ENCODE measurements at regions not wholly inside any gene's neighbourhood (a gene's known extent, or its start where the extent isn't known, plus 50 kb on each side); places are given as distances from the start of the nearest gene placed in this dataset.

GRCh38 chr12:43288671-43289425 is 263.2 kb downstream of the ADAMTS20 start:
- no peak for DNase-seq (ENCODE audit: low read depth, low spot score)
- Histone ChIP-seq H3K9ac (ENCODE audit: low read length) (no peak overlapping the region), H3K9me2 (ENCODE audit: insufficient read depth) (no peaks in the 10 kb centered on the region), H3K27me3 (ENCODE audit: insufficient read depth, low read length) (no peaks in the 10 kb centered on the region), H3K4me3 (replicated peaks in 1 of 2; ENCODE audit: low read depth in 1 of 2, low read length in 2 of 2) (no peak overlapping the region), H2AFZ (ENCODE audit: low read depth, low read length, poor library complexity, severe bottlenecking) (no peak overlapping the region), H3K79me2 (ENCODE audit: insufficient read depth, low read length) (no peaks in the 10 kb centered on the region), H4K20me1 (ENCODE audit: insufficient read depth) (no peaks in the 10 kb centered on the region), H3K27ac (ENCODE audit: low read depth, low read length) (no peak overlapping the region), H3K36me3 (ENCODE audit: control insufficient read depth in 1 of 2, insufficient read depth in 2 of 2, low read length in 2 of 2) (no peaks in the 10 kb centered on the region), H3K9me3 (ENCODE audit: control insufficient read depth in 1 of 2, insufficient read depth in 1 of 2, low read depth in 1 of 2, low read length in 2 of 2) (no peaks in the 10 kb centered on the region), H3K4me2 (ENCODE audit: low read length) (no peak overlapping the region), H3K4me1 (ENCODE audit: control insufficient read depth in 1 of 2, insufficient read depth in 2 of 2, low read length in 2 of 2) (no peaks in the 10 kb centered on the region)
- no peak for ATAC-seq
- ChIA-PET RAD21 (ENCODE audit: low non-redundant PET in 1 of 2, low total read pairs in 2 of 2, uncharacterized antibody in 2 of 2, unreplicated experiment in 2 of 2) (no interaction called here), POLR2A (no interaction called here), CTCF (no interaction called here)
- intact Hi-C loops (cut with micrococcal nuclease): no loop called here
- BruUV-seq (replicated peaks): no TSS peak
- TF ChIP-seq, protein P1, sequence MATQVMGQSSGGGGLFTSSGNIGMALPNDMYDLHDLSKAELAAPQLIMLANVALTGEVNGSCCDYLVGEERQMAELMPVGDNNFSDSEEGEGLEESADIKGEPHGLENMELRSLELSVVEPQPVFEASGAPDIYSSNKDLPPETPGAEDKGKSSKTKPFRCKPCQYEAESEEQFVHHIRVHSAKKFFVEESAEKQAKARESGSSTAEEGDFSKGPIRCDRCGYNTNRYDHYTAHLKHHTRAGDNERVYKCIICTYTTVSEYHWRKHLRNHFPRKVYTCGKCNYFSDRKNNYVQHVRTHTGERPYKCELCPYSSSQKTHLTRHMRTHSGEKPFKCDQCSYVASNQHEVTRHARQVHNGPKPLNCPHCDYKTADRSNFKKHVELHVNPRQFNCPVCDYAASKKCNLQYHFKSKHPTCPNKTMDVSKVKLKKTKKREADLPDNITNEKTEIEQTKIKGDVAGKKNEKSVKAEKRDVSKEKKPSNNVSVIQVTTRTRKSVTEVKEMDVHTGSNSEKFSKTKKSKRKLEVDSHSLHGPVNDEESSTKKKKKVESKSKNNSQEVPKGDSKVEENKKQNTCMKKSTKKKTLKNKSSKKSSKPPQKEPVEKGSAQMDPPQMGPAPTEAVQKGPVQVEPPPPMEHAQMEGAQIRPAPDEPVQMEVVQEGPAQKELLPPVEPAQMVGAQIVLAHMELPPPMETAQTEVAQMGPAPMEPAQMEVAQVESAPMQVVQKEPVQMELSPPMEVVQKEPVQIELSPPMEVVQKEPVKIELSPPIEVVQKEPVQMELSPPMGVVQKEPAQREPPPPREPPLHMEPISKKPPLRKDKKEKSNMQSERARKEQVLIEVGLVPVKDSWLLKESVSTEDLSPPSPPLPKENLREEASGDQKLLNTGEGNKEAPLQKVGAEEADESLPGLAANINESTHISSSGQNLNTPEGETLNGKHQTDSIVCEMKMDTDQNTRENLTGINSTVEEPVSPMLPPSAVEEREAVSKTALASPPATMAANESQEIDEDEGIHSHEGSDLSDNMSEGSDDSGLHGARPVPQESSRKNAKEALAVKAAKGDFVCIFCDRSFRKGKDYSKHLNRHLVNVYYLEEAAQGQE (IDR thresholded peaks at IDR 0.05; ENCODE audit: low read depth): no peak
- TF ChIP-seq ELF1 (IDR thresholded peaks at IDR 0.05; ENCODE audit: borderline replicate concordance, low read depth) (no peak), MAX (IDR thresholded peaks at IDR 0.05) (no peak), SIN3A (IDR thresholded peaks at IDR 0.05; ENCODE audit: low read depth) (no peak), ZFX (IDR thresholded peaks at IDR 0.05) (no peak), RAD21 (IDR thresholded peaks at IDR 0.05; ENCODE audit: low read depth) (no peak), POLR2A (IDR thresholded peaks at IDR 0.05; ENCODE audit: borderline replicate concordance, extremely low read depth, insufficient read depth, insufficient read length) (no peak), EZH2phosphoT487 (IDR thresholded peaks at IDR 0.05; ENCODE audit: borderline replicate concordance) (no peak), SRF (IDR thresholded peaks at IDR 0.05; ENCODE audit: low read depth) (no peak), ZNF274 (IDR thresholded peaks at IDR 0.05; ENCODE audit: low read depth, low read length) (no peak), SP1 (IDR thresholded peaks at IDR 0.05; ENCODE audit: low read depth) (no peak), CTCF (IDR thresholded peaks at IDR 0.05 in 2 of 3, conservative IDR thresholded peaks at IDR 0.05 in 1 of 3; ENCODE audit: borderline replicate concordance in 1 of 3, insufficient read depth in 1 of 3, low read depth in 2 of 3, low read length in 2 of 3) (no peak), EGR1 (IDR thresholded peaks at IDR 0.05; ENCODE audit: low read depth) (no peak), JUND (IDR thresholded peaks at IDR 0.05) (no peak), YY1 (IDR thresholded peaks at IDR 0.05; ENCODE audit: extremely low read depth, insufficient replicate concordance, low read depth, low read length) (no peak)
- TF ChIP-seq, protein P2, sequence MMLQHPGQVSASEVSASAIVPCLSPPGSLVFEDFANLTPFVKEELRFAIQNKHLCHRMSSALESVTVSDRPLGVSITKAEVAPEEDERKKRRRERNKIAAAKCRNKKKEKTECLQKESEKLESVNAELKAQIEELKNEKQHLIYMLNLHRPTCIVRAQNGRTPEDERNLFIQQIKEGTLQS (IDR thresholded peaks at IDR 0.05): no peak
- TF ChIP-seq, protein P3, sequence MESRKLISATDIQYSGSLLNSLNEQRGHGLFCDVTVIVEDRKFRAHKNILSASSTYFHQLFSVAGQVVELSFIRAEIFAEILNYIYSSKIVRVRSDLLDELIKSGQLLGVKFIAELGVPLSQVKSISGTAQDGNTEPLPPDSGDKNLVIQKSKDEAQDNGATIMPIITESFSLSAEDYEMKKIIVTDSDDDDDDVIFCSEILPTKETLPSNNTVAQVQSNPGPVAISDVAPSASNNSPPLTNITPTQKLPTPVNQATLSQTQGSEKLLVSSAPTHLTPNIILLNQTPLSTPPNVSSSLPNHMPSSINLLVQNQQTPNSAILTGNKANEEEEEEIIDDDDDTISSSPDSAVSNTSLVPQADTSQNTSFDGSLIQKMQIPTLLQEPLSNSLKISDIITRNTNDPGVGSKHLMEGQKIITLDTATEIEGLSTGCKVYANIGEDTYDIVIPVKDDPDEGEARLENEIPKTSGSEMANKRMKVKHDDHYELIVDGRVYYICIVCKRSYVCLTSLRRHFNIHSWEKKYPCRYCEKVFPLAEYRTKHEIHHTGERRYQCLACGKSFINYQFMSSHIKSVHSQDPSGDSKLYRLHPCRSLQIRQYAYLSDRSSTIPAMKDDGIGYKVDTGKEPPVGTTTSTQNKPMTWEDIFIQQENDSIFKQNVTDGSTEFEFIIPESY (IDR thresholded peaks at IDR 0.05; ENCODE audit: extremely low read depth, insufficient replicate concordance, low read length): no peak
